HepG2 (cell line): ENCODE measurements at regions not wholly inside any gene's neighbourhood (a gene's known extent, or its start where the extent isn't known, plus 50 kb on each side); places are given as distances from the start of the nearest gene placed in this dataset.

Experiments used
- CHD2 ChIP-seq: IDR thresholded peaks from 2 replicates; pipeline ENCODE4 v1.6.1; 2011; ENCODE audit warnings: low read depth, low read length, improper control_type of control experiment
- CTCF ChIP-seq: sonication (generic); formaldehyde crosslinking; IDR thresholded peaks from 2 replicates; pipeline ENCODE4 v1.5.0; 2020; ENCODE audit warnings: mild to moderate bottlenecking, missing genetic modification reagents, moderate library complexity
- ELF1 ChIP-seq: sonication (generic); formaldehyde crosslinking; IDR thresholded peaks from 2 replicates; pipeline ENCODE4 v1.4.0; 2020; ENCODE audit warnings: missing genetic modification reagents
- ELF4 ChIP-seq: sonication (generic); formaldehyde crosslinking; IDR thresholded peaks from 2 replicates; pipeline ENCODE4 v1.5.0; 2020; ENCODE audit warnings: missing genetic modification reagents, mild to moderate bottlenecking, moderate library complexity, borderline replicate concordance
- GLI4 ChIP-seq: sonication (generic); formaldehyde crosslinking; IDR thresholded peaks from 2 replicates; pipeline ENCODE4 v1.5.1; 2020; ENCODE audit warnings: missing genetic modification reagents, mild to moderate bottlenecking, moderate library complexity, borderline replicate concordance
- HDAC6 ChIP-seq: fragments of 200-600 bp; sonication (generic); IDR thresholded peaks from 2 replicates; pipeline ENCODE4 v1.7.0; 2017; ENCODE audit warnings: mild to moderate bottlenecking, antibody characterized with exemption, low read length, low read depth
- MAZ ChIP-seq, 2 experiments: sonication (generic) in 1 of 2; formaldehyde crosslinking in 1 of 2; IDR thresholded peaks; 2 replicates each; pipeline versions ENCODE4 v1.5.0 to v1.6.1; 2012 to 2020; ENCODE audit warnings: low read depth in 2 of 2, mild to moderate bottlenecking in 2 of 2, borderline replicate concordance in 1 of 2, improper control_type of control experiment in 1 of 2, low read length in 1 of 2, missing genetic modification reagents in 1 of 2, moderate library complexity in 1 of 2
- ZBTB49 ChIP-seq: sonication (generic); formaldehyde crosslinking; IDR thresholded peaks from 2 replicates; pipeline ENCODE4 v1.4.0; 2020; ENCODE audit warnings: missing genetic modification reagents, borderline replicate concordance
- ZFP37 ChIP-seq: sonication (generic); formaldehyde crosslinking; IDR thresholded peaks from 2 replicates; pipeline ENCODE4 v1.4.0; 2020; ENCODE audit warnings: missing genetic modification reagents, borderline replicate concordance
- ZFP90 ChIP-seq: sonication (generic); formaldehyde crosslinking; IDR thresholded peaks from 2 replicates; pipeline ENCODE4 v1.8.0; 2022; ENCODE audit warnings: missing genetic modification reagents, mild to moderate bottlenecking, inconsistent platforms, borderline replicate concordance
- ZNF335 ChIP-seq: sonication (generic); formaldehyde crosslinking; IDR thresholded peaks from 2 replicates; pipeline ENCODE4 v1.4.0; 2020; ENCODE audit warnings: missing genetic modification reagents
- TF ChIP-seq, protein P1 (sequence below): IDR thresholded peaks from 2 replicates; pipeline ENCODE4 v1.6.1; 2012; ENCODE audit warnings: inconsistent platforms

GRCh38 chrX:10685923-10686595 is 65.7 kb upstream of the MID1 start:
- no peak for TF ChIP-seq CHD2
- no peak for TF ChIP-seq ZFP37
- TF ChIP-seq, protein P1, sequence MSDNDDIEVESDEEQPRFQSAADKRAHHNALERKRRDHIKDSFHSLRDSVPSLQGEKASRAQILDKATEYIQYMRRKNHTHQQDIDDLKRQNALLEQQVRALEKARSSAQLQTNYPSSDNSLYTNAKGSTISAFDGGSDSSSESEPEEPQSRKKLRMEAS = no peak
- TF ChIP-seq MAZ (IDR thresholded peaks at IDR 0.05; ENCODE audit: borderline replicate concordance, low read depth, low read length) = no peak
- no peak for TF ChIP-seq MAZ (CRISPR knock-in tag; IDR thresholded peaks at IDR 0.05; ENCODE audit: low read depth)
- no peak for TF ChIP-seq ELF4 (CRISPR knock-in tag)
- TF ChIP-seq ELF1 (CRISPR knock-in tag) = no peak
- TF ChIP-seq ZFP90 (CRISPR knock-in tag) = no peak
- TF ChIP-seq HDAC6 = no peak
- TF ChIP-seq CTCF (CRISPR knock-in tag) = no peak
- TF ChIP-seq GLI4 = no peak
- no peak for TF ChIP-seq ZNF335 (CRISPR knock-in tag)
- TF ChIP-seq ZBTB49 (CRISPR knock-in tag) = no peak
